Stimulated activated CD4-positive, alpha-beta T cell treated with anti-CD3 and anti-CD28 coated beads, TNF-alpha, amount 100 ng/mL, for 48 hours (primary cell): ENCODE measurements at regions not wholly inside any gene's neighbourhood (a gene's known extent, or its start where the extent isn't known, plus 50 kb on each side); places are given as distances from the start of the nearest gene placed in this dataset.
"Not testable (repeated sequence)": the region's sequence is repeated elsewhere in the genome, so short reads cannot be mapped to it uniquely, and the experiment has no call there.

Source experiments
- DNase-seq, 3 donors: peaks; one replicate each; pipeline ENCODE4 v3.0.0-alpha.2; 2020; ENCODE audit warnings: low read depth in 3 of 3

GRCh38 chr2:109690822-109691541, 76.8 kb downstream of the SOWAHC start:
- DNase-seq = no peak

- no peak for DNase-seq
These were observed 78.0 kb downstream of the SOWAHC start for GRCh38 chr2:109692013-109692743.

GRCh38 chr2:109692831-109693230, 78.7 kb downstream of the SOWAHC start:
- DNase-seq = not testable (repeated sequence)

GRCh38 chr2:109693292-109693691, 79.1 kb downstream of the SOWAHC start:
- peak in 2 of 3 donors; percentile 10 to 45 for DNase-seq

GRCh38 chr2:109694190-109694589, 80.0 kb downstream of the SOWAHC start:
- no peak for DNase-seq

- DNase-seq = no peak
These were observed 81.1 kb downstream of the SOWAHC start for GRCh38 chr2:109695290-109695689.

- DNase-seq = no peak
These were observed 85.5 kb downstream of the SOWAHC start for GRCh38 chr2:109699646-109700045.

GRCh38 chr2:109700680-109701274, 86.6 kb downstream of the SOWAHC start:
- no peak for DNase-seq

- DNase-seq = no peak
These were observed 87.2 kb downstream of the SOWAHC start for GRCh38 chr2:109701362-109701761.

GRCh38 chr2:109702250-109702985, 88.3 kb downstream of the SOWAHC start:
- DNase-seq = no peak

GRCh38 chr2:109703077-109703476, 88.9 kb downstream of the SOWAHC start:
- no peak for DNase-seq

GRCh38 chr2:109703798-109704197, 89.6 kb downstream of the SOWAHC start:
- no peak for DNase-seq

GRCh38 chr2:109707281-109708147, 86.6 kb upstream of the RGPD5 start:
- no peak for DNase-seq

GRCh38 chr2:109710505-109711229, 83.4 kb upstream of the RGPD5 start:
- no peak for DNase-seq

- no peak for DNase-seq
These were observed 82.6 kb upstream of the RGPD5 start for GRCh38 chr2:109711230-109712122.

- no peak for DNase-seq
These were observed 82.0 kb upstream of the RGPD5 start for GRCh38 chr2:109712123-109712449.

GRCh38 chr2:109712746-109713145, 81.4 kb upstream of the RGPD5 start:
- DNase-seq = no peak

- DNase-seq = no peak
These were observed 78.7 kb upstream of the RGPD5 start for GRCh38 chr2:109715313-109715805.

GRCh38 chr2:109716596-109716995, 77.5 kb upstream of the RGPD5 start:
- DNase-seq = not testable (repeated sequence)
